Testis (tissue), 2 donors: ENCODE measurements at regions not wholly inside any gene's neighbourhood (a gene's known extent, or its start where the extent isn't known, plus 50 kb on each side); places are given as distances from the start of the nearest gene placed in this dataset.

ENCODE experiments used
- CTCF ChIP-seq, 3 experiments: fragments of 450-650 bp in 2 of 3; fragments of 200-600 bp in 1 of 3; sonication (generic) in 1 of 3; IDR thresholded peaks; one replicate each; pipeline ENCODE4 v1.5.1; 2016 to 2019; ENCODE audit warnings: antibody characterized with exemption in 3 of 3, mild to moderate bottlenecking in 2 of 3, moderate library complexity in 1 of 3
- POLR2A ChIP-seq: fragments of 450-650 bp; IDR thresholded peaks from one replicate; pipeline ENCODE4 v1.6.1; 2017; ENCODE audit warnings: antibody characterized with exemption, mild to moderate bottlenecking, moderate library complexity

- TF ChIP-seq CTCF (IDR thresholded peaks at IDR 0.05) (no peak), POLR2A (no peak)
Observed at GRCh38 chr11:70926543-70927201, 325.7 kb downstream of the SHANK2 start.
